ENCODE measurements at regions not wholly inside any gene's neighbourhood (a gene's known extent, or its start where the extent isn't known, plus 50 kb on each side); places are given as distances from the start of the nearest gene placed in this dataset.
A peak's percentile ranks its signal among the peaks of the same experiment; 100 is the strongest.

- H3K27ac Mint-ChIP-seq: peak overlapping the region in 1 of 2 donors; percentile 17
Observed at GRCh38 chrY:12598783-12599182, 102.2 kb upstream of the USP9Y start.

GRCh38 chrY:12605426-12605825 lies 95.6 kb upstream of the USP9Y start:
- ATAC-seq: no peak
- intact Hi-C loops (cut with micrococcal nuclease): no loop called here
- no peaks in the 10 kb centered on the region for H3K36me3 Mint-ChIP-seq
- H3K4me1 Mint-ChIP-seq: peaks cover 0 to 15% of the 10 kb centered on the region in 2 donors
- DNase-seq: no peak
- no peaks in the 10 kb centered on the region for H3K9me3 Mint-ChIP-seq
- no peaks in the 10 kb centered on the region for H3K27me3 ChIP-seq (ENCODE audit: control insufficient read depth, insufficient read depth, low read length)
- H3K4me1 ChIP-seq (ENCODE audit: control insufficient read depth, insufficient read depth, low read length): no peaks in the 10 kb centered on the region
- H3K36me3 ChIP-seq (ENCODE audit: control insufficient read depth, insufficient read depth, low read length): no peaks in the 10 kb centered on the region
- no peak overlapping the region for H3K27ac ChIP-seq (ENCODE audit: low read length)
- H3K4me3 ChIP-seq (ENCODE audit: low read length): no peak overlapping the region
- H3K4me3 Mint-ChIP-seq: no peak overlapping the region
- TF ChIP-seq CTCF (IDR thresholded peaks at IDR 0.05): no peak
- 100% methylated on average over 1 of the region's 2 CpGs for WGBS (ENCODE audit: insufficient coverage)
- H3K27me3 Mint-ChIP-seq (ENCODE audit: low read depth in 2 of 2): no peaks in the 10 kb centered on the region
- H3K9me3 ChIP-seq (ENCODE audit: control insufficient read depth, insufficient read depth, low read length): no peaks in the 10 kb centered on the region
- H3K27ac Mint-ChIP-seq: no peak overlapping the region

More at GRCh38 chrY:12598783-12599182, 102.2 kb upstream of the USP9Y start:
- Histone ChIP-seq H3K27ac (ENCODE audit: low read length) (no peak overlapping the region), H3K27me3 (ENCODE audit: control insufficient read depth, insufficient read depth, low read length) (no peaks in the 10 kb centered on the region), H3K9me3 (ENCODE audit: control insufficient read depth, insufficient read depth, low read length) (peaks cover 4% of the 10 kb centered on the region), H3K4me1 (ENCODE audit: control insufficient read depth, insufficient read depth, low read length) (peaks cover 25% of the 10 kb centered on the region), H3K4me3 (ENCODE audit: low read length) (no peak overlapping the region), H3K36me3 (ENCODE audit: control insufficient read depth, insufficient read depth, low read length) (no peaks in the 10 kb centered on the region)
- H3K27me3 Mint-ChIP-seq (ENCODE audit: low read depth in 2 of 2): no peaks in the 10 kb centered on the region
- DNase-seq (peak in 1 of 2 donors; percentile 4), ATAC-seq (no peak)
- no peak for TF ChIP-seq CTCF (IDR thresholded peaks at IDR 0.05)
- no peaks in the 10 kb centered on the region for H3K36me3 Mint-ChIP-seq
- H3K4me1 Mint-ChIP-seq: peaks cover 0 to 61% of the 10 kb centered on the region in 2 donors
- no peak overlapping the region for H3K4me3 Mint-ChIP-seq
- peaks cover 0 to 7% of the 10 kb centered on the region in 2 donors for H3K9me3 Mint-ChIP-seq
- 41% methylated on average over 5 of the region's 5 CpGs for WGBS (ENCODE audit: insufficient coverage)
- intact Hi-C loops (cut with micrococcal nuclease): no loop called here

GRCh38 chrY:12610861-12611260 lies 90.2 kb upstream of the USP9Y start:
- no peaks in the 10 kb centered on the region for H3K36me3 ChIP-seq (ENCODE audit: control insufficient read depth, insufficient read depth, low read length)
- no peaks in the 10 kb centered on the region for H3K9me3 ChIP-seq (ENCODE audit: control insufficient read depth, insufficient read depth, low read length)
- DNase-seq (no peak), ATAC-seq (no peak)
- WGBS (ENCODE audit: insufficient coverage): 80% methylated on average over 1 of the region's 2 CpGs
- intact Hi-C loops (cut with micrococcal nuclease): no loop called here
- no peak overlapping the region for H3K4me3 ChIP-seq (ENCODE audit: low read length)
- TF ChIP-seq CTCF (IDR thresholded peaks at IDR 0.05): no peak
- Mint-ChIP-seq H3K9me3 (peaks cover 0 to 5% of the 10 kb centered on the region in 2 donors), H3K4me1 (no peaks in the 10 kb centered on the region), H3K4me3 (no peak overlapping the region), H3K27me3 (ENCODE audit: low read depth in 2 of 2) (no peaks in the 10 kb centered on the region), H3K27ac (no peak overlapping the region), H3K36me3 (no peaks in the 10 kb centered on the region)
- H3K4me1 ChIP-seq (ENCODE audit: control insufficient read depth, insufficient read depth, low read length): no peaks in the 10 kb centered on the region
- H3K27me3 ChIP-seq (ENCODE audit: control insufficient read depth, insufficient read depth, low read length): no peaks in the 10 kb centered on the region
- H3K27ac ChIP-seq (ENCODE audit: low read length): no peak overlapping the region

- ATAC-seq (no peak), DNase-seq (no peak)
- Histone ChIP-seq H3K4me1 (ENCODE audit: control insufficient read depth, insufficient read depth, low read length) (no peaks in the 10 kb centered on the region), H3K36me3 (ENCODE audit: control insufficient read depth, insufficient read depth, low read length) (no peaks in the 10 kb centered on the region), H3K9me3 (ENCODE audit: control insufficient read depth, insufficient read depth, low read length) (no peaks in the 10 kb centered on the region), H3K27me3 (ENCODE audit: control insufficient read depth, insufficient read depth, low read length) (no peaks in the 10 kb centered on the region), H3K4me3 (ENCODE audit: low read length) (no peak overlapping the region), H3K27ac (ENCODE audit: low read length) (no peak overlapping the region)
- Mint-ChIP-seq H3K9me3 (peaks cover 0 to 5% of the 10 kb centered on the region in 2 donors), H3K4me3 (no peak overlapping the region), H3K36me3 (no peaks in the 10 kb centered on the region), H3K27me3 (ENCODE audit: low read depth in 2 of 2) (no peaks in the 10 kb centered on the region), H3K27ac (no peak overlapping the region), H3K4me1 (no peaks in the 10 kb centered on the region)
- intact Hi-C loops (cut with micrococcal nuclease): no loop called here
- TF ChIP-seq CTCF (IDR thresholded peaks at IDR 0.05): no peak
Observed at GRCh38 chrY:12615733-12616446, 85.1 kb upstream of the USP9Y start.

All from natural killer cell (primary cell).